ENCODE measurements at regions not wholly inside any gene's neighbourhood (a gene's known extent, or its start where the extent isn't known, plus 50 kb on each side); places are given as distances from the start of the nearest gene placed in this dataset.

GRCh38 chr18:57887543-57888383 lies 84.6 kb upstream of the ATP8B1 start (continued):
- no peak for TF ChIP-seq REST (IDR thresholded peaks at IDR 0.05)
- TF ChIP-seq JUND (IDR thresholded peaks at IDR 0.05): no peak

GRCh38 chr18:57885931-57886330 lies 82.8 kb upstream of the ATP8B1 start:
- no peak overlapping the region for H3K9ac ChIP-seq (ENCODE audit: low read depth in 1 of 2, low read length in 2 of 2)
- TF ChIP-seq ZBTB33 (IDR thresholded peaks at IDR 0.05) (no peak), JUND (IDR thresholded peaks at IDR 0.05) (no peak), HNF4A (conservative IDR thresholded peaks at IDR 0.05) (no peak), FOXA2 (IDR thresholded peaks at IDR 0.05) (no peak), REST (IDR thresholded peaks at IDR 0.05) (no peak), EGR1 (IDR thresholded peaks at IDR 0.05; ENCODE audit: low read depth in 2 of 2) (no peak), HNF4G (IDR thresholded peaks at IDR 0.05) (no peak), MAX (IDR thresholded peaks at IDR 0.05) (no peak), RXRA (IDR thresholded peaks at IDR 0.05) (no peak), SP1 (IDR thresholded peaks at IDR 0.05) (no peak), YY1 (IDR thresholded peaks at IDR 0.05) (no peak), RAD21 (IDR thresholded peaks at IDR 0.05) (no peak), GABPA (IDR thresholded peaks at IDR 0.05 in 1 of 2, conservative IDR thresholded peaks at IDR 0.05 in 1 of 2) (no peak), FOXA1 (IDR thresholded peaks at IDR 0.05) (no peak), ATF3 (IDR thresholded peaks at IDR 0.05) (no peak), TAF1 (conservative IDR thresholded peaks at IDR 0.05) (no peak), CTCF (IDR thresholded peaks at IDR 0.05; ENCODE audit: low read depth, low read length, missing input control) (no peak), NR2F2 (IDR thresholded peaks at IDR 0.05) (no peak)
- no peak overlapping the region for H3K4me3 ChIP-seq (ENCODE audit: low read depth in 1 of 3, low read length in 3 of 3)
- no peak for DNase-seq (ENCODE audit: low spot score)
- H3K27ac ChIP-seq (ENCODE audit: low read depth in 1 of 2, low read length in 2 of 2): no peak overlapping the region
- peaks cover 7 to 16% (median 10%) of the 10 kb centered on the region in 4 donors for H3K9me3 ChIP-seq (ENCODE audit: control insufficient read depth in 4 of 4, low read length in 3 of 4)
- no peaks in the 10 kb centered on the region for H3K27me3 ChIP-seq (ENCODE audit: control insufficient read depth in 4 of 4, insufficient read depth in 4 of 4, low read length in 3 of 4)
- H3K4me1 ChIP-seq (ENCODE audit: control insufficient read depth in 4 of 4, insufficient read depth in 4 of 4, low read length in 3 of 4): peaks cover 0 to 4% (median 0%) of the 10 kb centered on the region in 4 donors
- 75% methylated on average over 1 of the region's 1 CpG for WGBS
- no peaks in the 10 kb centered on the region for H3K36me3 ChIP-seq (ENCODE audit: control insufficient read depth in 4 of 4, insufficient read depth in 3 of 4, low read depth in 1 of 4, low read length in 3 of 4)

All from liver (tissue), 8 donors.